NCI-H128 (cell line): ENCODE measurements at regions not wholly inside any gene's neighbourhood (a gene's known extent, or its start where the extent isn't known, plus 50 kb on each side); places are given as distances from the start of the nearest gene placed in this dataset.
A peak's percentile ranks its signal among the peaks of the same experiment; 100 is the strongest.
"Not testable (repeated sequence)": the region's sequence is repeated elsewhere in the genome, so short reads cannot be mapped to it uniquely, and the experiment has no call there.

ENCODE experiments used
- DNase-seq: peaks from one replicate; lab custom pipeline; 2025; ENCODE audit not compliant: unreplicated experiment; lab: John Stamatoyannopoulos, UW

- DNase-seq = no peak
Measured at GRCh38 chr2:167386694-167387093, 498.4 kb downstream of the XIRP2 start.

- DNase-seq = no peak
Measured at GRCh38 chr2:167383610-167384194, 495.4 kb downstream of the XIRP2 start.

DNA sequence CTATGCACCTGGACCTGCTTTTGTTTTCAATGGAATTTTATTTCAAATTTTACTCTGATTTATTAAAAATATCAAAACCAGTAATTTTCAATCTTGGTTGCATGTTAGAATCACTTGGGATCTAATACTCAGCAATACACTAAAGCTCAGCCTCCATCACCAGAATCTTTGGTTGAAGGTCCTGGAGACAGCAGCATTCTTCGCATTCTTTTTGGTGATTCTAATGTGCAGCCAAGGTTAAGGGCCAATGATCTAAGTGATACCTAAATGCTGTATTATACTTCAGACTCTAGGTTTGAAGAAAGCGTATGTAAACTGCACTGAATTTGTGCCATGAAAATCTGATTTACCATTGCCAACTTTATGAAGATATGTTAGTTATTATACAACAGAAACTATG, 493.1 kb downstream of the XIRP2 start:
- DNase-seq = no peak

GRCh38 chr2:167380555-167380954, 492.3 kb downstream of the XIRP2 start:
- no peak for DNase-seq

GRCh38 chr2:167380094-167380493, 491.8 kb downstream of the XIRP2 start:
- DNase-seq = no peak

- no peak for DNase-seq
Measured at GRCh38 chr2:167369083-167369482, 480.8 kb downstream of the XIRP2 start.

- no peak for DNase-seq
Measured at GRCh38 chr2:167368371-167368770, 480.1 kb downstream of the XIRP2 start.

DNA sequence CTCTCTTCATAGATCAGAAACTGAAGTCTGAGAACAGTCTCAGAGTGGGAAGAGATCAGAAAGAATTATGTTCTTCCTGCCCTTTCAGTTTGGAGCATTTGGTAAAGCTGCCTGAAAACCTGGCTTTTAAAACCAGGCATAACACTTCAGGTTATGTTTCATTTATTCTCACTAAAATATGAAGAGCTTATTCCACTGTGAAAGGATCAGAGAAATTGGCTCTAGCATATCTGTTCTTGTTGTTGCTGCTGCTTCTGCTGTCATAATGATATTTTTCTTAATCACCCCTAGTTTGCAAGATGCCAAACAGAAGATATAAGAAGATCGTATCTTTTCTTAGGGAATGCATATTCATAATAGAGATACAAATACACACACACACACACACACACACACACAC, 476.9 kb downstream of the XIRP2 start:
- no peak for DNase-seq

- DNase-seq = no peak
Measured at GRCh38 chr2:167361426-167361825, 473.1 kb downstream of the XIRP2 start.

DNA sequence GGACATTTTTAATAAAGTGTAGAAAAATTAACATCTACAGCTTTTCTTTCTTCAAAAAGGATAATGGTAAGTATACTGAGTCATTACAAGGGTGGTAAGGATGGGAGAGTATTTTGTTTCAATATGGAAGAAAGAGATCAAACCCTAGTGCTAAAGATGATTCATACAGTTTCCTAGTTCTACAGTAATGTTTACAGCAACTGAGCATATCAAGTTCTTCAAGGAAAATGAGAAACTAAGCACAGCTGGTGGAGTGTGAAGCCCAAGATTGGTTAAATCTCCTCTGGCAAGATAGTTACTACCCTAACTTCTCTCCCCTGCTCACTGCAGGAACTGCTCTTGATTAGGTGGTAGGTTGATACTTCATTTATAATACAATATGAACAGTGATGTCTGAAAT, 467.5 kb downstream of the XIRP2 start:
- no peak for DNase-seq

DNA sequence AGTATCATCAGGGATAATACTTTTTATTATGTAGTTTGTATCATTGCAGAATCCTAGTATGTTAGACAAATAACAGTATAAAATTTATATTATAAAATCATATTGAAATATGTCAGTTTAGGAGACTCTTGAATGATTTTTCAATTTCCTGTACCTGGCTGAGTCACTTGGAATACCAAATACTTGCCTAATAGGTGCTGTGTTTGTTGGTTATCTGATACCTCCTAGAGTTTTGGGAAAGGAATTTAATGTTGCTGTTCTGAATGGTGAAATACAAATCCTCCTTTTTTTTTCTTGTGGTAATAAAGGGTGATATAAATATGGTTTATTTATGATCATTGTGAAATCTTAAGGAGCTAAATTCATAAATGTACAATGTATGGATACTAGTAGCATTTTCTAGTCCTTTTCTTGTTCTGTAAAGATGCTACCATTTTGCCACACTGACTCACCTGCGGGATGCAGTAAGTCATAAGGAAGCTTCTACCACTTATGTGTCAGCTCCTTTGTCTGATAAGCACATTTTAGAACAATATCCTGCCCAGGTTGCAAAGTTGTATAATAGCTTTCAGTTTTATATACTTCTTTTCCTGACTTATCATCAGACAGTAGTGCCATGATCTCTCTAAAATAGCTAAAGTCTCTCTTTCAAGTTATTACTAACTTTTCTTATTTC, 465.5 kb downstream of the XIRP2 start:
- no peak for DNase-seq

DNA sequence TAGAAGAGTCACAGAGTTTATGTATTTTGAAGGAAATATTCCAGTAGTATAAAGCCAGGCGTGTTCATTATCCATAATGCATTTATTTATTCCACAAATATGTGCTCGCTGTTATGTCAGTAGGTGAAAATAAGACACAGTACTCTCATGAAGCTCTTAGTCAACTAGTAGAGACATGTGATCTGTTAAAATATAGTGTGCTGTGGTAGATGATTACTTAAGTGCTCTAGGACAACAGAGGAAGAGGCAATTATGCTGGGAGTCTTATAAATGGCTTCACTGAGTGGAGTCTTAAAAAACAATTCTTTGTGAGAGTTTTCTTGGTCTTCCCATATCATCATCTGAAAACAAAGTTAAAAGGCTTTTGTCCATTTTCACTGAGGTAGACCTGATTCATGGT, 457.3 kb downstream of the XIRP2 start:
- peak; percentile 7 for DNase-seq

- no peak for DNase-seq
Measured at GRCh38 chr2:167342769-167343168, 454.5 kb downstream of the XIRP2 start.

DNA sequence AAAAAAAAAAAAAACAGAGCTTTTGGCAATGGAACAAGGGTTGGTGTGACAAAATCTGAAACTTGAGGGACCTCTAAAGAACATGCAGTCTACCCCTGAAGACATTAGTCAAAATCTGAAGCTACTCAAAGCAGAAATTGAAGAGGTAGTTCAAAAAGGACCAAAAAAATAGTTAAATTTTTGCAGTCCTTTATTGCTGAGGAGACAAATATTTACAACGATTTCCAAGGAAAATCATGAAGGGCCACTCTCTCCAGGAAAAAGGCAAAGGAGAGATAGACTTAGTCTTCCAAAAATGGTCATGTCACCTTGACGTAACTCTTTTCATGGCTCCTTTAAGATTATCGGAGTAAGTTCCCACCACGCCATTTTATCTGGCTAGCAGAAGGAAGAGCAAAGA, 452.0 kb downstream of the XIRP2 start:
- DNase-seq = no peak

- DNase-seq = no peak
Measured at GRCh38 chr2:167336213-167336612, 447.9 kb downstream of the XIRP2 start.

- no peak for DNase-seq
Measured at GRCh38 chr2:167335541-167335992, 447.3 kb downstream of the XIRP2 start.

DNA sequence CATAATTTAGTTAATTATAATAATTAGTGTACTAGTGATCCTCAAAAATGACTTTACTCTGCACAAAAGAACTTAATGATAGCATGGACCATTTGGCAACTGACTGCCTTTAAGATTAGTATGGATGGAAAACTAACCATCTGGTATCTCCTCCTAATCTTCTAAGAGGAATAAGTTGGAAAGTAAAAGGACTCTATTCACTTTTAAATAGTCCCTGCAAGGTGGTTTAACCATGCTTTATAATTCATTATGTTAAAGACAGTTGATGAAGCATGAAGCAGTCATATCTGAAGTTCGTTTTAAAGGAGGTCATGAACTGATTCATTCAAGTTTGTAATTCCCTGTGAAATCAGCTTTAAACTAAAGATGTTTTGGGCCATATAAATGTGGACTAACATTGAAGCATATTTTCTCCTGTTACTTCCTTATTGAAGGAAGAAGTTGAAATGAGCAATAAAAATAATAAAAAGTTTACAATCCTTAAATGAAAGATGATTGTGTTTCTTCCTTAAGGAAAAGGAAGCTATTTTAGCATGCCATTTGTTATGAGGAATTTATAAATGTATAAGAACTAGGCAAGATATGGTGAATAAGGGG, 446.0 kb downstream of the XIRP2 start:
- no peak for DNase-seq

- no peak for DNase-seq
Measured at GRCh38 chr2:167333245-167333644, 445.0 kb downstream of the XIRP2 start.

GRCh38 chr2:167332358-167332757, 444.1 kb downstream of the XIRP2 start:
- DNase-seq = no peak

DNA sequence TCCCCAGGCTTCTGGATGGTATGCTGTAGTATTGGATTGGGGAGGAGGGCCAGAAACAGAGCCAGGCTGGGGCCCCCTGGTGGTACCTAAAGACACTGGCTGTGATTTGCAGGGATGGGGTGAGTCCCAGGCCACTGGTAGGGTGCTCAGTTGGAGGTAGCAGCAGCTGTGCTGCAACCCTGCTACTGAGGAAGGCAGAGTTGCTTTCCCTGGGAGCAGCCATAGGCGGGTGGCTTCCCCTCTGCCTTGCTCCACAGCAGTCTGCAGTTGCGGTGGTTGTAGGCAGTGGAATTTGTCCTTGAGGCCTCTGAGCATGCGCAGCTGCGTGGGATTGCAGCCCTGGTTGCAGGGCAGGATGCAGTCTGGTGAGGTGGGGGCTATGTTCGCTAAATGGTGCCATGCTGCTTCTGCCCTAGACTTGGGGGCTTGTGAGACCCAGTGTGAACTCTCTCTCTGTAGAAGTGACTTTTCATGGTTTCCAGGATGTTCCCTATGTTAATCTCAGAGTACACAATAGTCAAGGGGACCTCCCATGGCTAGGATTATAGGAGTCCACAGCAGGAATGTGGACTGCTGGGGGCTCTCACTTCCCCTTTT, 443.5 kb downstream of the XIRP2 start:
- no peak for DNase-seq

- DNase-seq = not testable (repeated sequence)
Measured at GRCh38 chr2:167328808-167329207, 440.5 kb downstream of the XIRP2 start.

DNA sequence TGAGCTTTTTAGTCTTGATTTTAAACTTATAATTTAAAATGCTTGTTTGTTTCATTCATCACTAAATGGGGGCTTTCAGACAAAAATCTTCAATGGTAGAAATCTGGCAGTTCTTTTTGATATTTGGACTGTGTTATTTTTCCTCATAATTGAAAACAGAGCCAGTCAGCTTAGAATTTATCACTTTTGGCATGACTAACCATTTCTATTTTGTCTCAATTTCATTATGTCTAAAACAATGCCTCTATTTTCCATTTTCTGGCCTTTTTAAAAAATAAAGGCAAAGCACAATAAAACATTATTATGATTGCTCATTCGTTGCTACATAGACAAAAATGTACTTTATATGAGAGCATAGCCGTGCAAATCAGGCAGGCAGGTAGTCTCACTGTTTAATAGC, 434.5 kb downstream of the XIRP2 start:
- no peak for DNase-seq
